Natural killer cell treated with Interleukin-12 subunit alpha and Interleukin-12 subunit beta and Interleukin-15 and Interleukin-18, amount 100 ng/mL, for 72 hours (primary cell): ENCODE measurements at regions not wholly inside any gene's neighbourhood (a gene's known extent, or its start where the extent isn't known, plus 50 kb on each side); places are given as distances from the start of the nearest gene placed in this dataset.
"Not testable (repeated sequence)": the region's sequence is repeated elsewhere in the genome, so short reads cannot be mapped to it uniquely, and the experiment has no call there.

Experiments used
- ATAC-seq, 2 donors: fragments of 150-1000 bp; cut with Tn5 transposase in 1 of 2; sonication (Bioruptor Pico), chemical (Tn5 transposase) in 1 of 2; 2 replicates each; pipeline ENCODE4 v1.10.0; 2021
- DNase-seq: peaks from one replicate; pipeline ENCODE4 v3.0.0; 2022; ENCODE audit warnings: low spot score
- H3K27ac Mint-ChIP-seq, 2 donors: 1 replicate in 1 of 2; 2 replicates in 1 of 2; pipeline ENCODE4 v1.8.0; 2022; ENCODE audit warnings: mixed read lengths in 2 of 2, mild to moderate bottlenecking in 1 of 2, moderate library complexity in 1 of 2
- H3K27me3 Mint-ChIP-seq, 2 donors: 1 replicate in 1 of 2; 2 replicates in 1 of 2; pipeline ENCODE4 v1.8.0; 2022; ENCODE audit warnings: mixed read lengths in 2 of 2
- H3K36me3 Mint-ChIP-seq: one replicate; pipeline ENCODE4 v1.8.0; 2022; ENCODE audit warnings: mixed read lengths
- H3K4me1 Mint-ChIP-seq, 2 donors: 1 replicate in 1 of 2; 2 replicates in 1 of 2; pipeline ENCODE4 v1.8.0; 2022; ENCODE audit warnings: low read depth in 2 of 2, mixed read lengths in 2 of 2, mild to moderate bottlenecking in 1 of 2
- H3K4me3 Mint-ChIP-seq: one replicate; pipeline ENCODE4 v1.8.0; 2022; ENCODE audit warnings: mixed read lengths
- H3K9me3 Mint-ChIP-seq: 2 replicates; pipeline ENCODE4 v1.8.0; 2022; ENCODE audit warnings: mixed read lengths

DNA sequence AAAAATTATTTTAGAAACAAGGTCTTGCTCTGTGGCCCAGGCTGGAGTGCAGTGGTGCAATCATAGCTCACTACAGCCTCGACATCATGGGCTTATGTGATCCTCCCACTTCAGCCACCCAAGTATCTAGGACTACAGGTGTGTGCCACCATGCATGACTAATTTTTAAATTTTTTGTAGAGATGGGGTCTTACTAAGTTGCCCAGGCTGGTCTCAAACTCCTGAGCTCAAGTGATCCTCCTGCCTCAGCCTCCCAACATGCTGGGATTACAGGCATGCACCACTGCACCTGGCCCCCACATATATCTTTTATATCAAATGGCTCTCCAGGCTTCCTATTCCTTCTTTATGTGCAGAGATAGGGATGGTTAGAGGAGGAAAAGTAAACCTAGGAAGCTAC, 91.2 kb upstream of the SVIL start:
- not testable (repeated sequence) for DNase-seq, ATAC-seq, H3K36me3 Mint-ChIP-seq, H3K4me3 Mint-ChIP-seq, H3K9me3 Mint-ChIP-seq, H3K27ac Mint-ChIP-seq, H3K27me3 Mint-ChIP-seq
- peaks cover 5 to 24% of the 10 kb centered on the region in 2 donors for H3K4me1 Mint-ChIP-seq

DNA sequence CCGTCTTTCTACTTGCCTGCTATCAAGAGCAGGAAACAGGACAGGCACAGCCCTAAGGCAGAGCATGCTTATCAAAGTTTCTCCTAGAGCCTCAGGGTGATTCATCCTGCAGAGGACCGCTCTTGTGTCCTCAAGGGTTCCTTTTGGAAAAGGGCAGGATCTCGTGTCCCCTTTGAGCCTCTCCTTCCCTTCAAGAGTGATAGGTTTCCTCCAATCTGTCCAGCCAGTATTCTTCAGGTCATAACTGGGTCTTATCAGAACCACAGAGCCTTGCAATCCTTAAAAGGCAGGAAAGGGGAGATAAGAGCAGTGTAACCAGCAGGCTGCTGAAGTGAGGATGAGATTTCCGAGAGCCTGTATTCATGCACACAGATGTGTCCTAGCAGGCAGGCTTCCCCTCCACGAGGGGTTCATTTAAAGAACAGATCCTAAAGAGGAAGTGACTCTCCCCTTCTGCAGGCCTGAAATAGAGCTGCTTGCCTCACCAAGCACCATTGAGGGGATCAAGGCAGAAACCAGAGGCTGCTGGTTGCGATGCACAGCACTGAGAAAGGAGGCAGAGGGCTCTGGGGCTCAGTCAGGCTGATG, 90.5 kb upstream of the SVIL start:
- no peak overlapping the region for H3K4me3 Mint-ChIP-seq
- no peak overlapping the region for H3K27ac Mint-ChIP-seq

DNA sequence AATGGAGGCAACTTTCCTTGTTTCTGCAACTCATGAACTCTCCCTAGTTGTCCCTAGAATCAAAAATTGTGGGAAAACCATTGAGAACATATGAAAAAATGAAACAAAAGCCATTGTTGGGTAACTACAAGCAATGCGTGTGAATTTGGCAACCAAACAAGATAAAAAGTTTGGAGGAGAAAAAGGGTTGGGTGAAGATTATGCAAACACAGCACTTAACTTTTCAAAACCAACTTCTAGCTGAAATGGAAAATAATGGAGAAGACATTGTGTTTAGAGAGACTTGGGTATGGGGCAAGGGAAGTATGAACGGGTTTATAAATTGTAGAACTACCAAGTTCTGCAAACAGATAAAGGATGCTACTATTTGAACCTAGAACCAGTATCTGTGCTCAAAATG, 89.0 kb upstream of the SVIL start:
- no peaks in the 10 kb centered on the region for H3K27me3 Mint-ChIP-seq
- ATAC-seq (no peak), DNase-seq (no peak)
- peaks cover 6% of the 10 kb centered on the region for H3K9me3 Mint-ChIP-seq
- H3K27ac Mint-ChIP-seq = no peak overlapping the region
- H3K4me3 Mint-ChIP-seq = no peak overlapping the region
- peaks cover 12% of the 10 kb centered on the region for H3K36me3 Mint-ChIP-seq
- peaks cover 5 to 24% of the 10 kb centered on the region in 2 donors for H3K4me1 Mint-ChIP-seq

More for the DNA sequence above, 90.5 kb upstream of the SVIL start:
- DNase-seq (no peak), ATAC-seq (no peak)
- Mint-ChIP-seq H3K36me3 (no peaks in the 10 kb centered on the region), H3K4me1 (peaks cover 5 to 24% of the 10 kb centered on the region in 2 donors), H3K9me3 (no peaks in the 10 kb centered on the region), H3K27me3 (no peaks in the 10 kb centered on the region)

DNA sequence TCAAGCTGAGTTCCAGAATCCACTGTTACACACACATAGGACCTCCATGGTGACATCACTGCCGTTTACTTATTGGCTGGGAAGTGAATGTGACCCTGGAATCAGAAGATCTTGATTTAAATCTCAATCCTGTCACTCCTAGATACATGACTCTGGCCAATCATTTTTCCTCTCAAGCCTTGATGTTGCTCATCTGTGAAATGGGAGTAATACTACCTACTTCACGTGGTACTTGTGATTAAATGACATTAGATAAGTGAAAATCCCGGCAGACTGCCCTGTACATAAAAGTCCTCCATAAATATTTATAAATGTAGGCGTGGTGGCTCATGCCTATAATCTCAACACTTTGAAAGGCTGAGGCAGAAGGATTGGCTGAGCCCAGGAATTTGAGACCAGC, 88.0 kb upstream of the SVIL start:
- no peak for ATAC-seq
- Mint-ChIP-seq H3K9me3 (peaks cover 6% of the 10 kb centered on the region), H3K27ac (no peak overlapping the region), H3K27me3 (no peaks in the 10 kb centered on the region), H3K4me3 (no peak overlapping the region), H3K4me1 (peaks cover 5 to 20% of the 10 kb centered on the region in 2 donors), H3K36me3 (peaks cover 17% of the 10 kb centered on the region)
- DNase-seq = no peak

DNA sequence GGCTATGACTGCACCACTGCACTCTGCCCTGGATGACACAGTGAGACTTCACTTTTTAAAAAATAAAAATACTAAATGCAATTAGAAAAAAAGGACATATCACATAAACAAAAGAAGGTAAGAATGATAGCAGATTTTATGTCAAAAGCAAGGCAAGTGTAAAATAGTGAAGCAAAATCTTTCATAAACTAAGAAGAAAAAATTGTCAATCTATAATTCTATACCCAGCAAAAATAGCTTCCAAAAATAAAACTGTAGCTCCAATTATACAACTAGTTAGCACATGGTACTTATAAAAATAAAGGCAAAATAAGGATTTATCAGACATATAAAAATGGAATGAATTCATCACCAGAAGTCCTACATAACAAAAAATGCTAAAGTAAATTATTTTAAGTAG, 85.4 kb upstream of the SVIL start:
- DNase-seq (no peak), ATAC-seq (no peak)
- peaks cover 17% of the 10 kb centered on the region for H3K36me3 Mint-ChIP-seq
- no peak overlapping the region for H3K4me3 Mint-ChIP-seq
- no peak overlapping the region for H3K27ac Mint-ChIP-seq
- H3K27me3 Mint-ChIP-seq = no peaks in the 10 kb centered on the region
- peaks cover 6% of the 10 kb centered on the region for H3K9me3 Mint-ChIP-seq
- peaks cover 1 to 13% of the 10 kb centered on the region in 2 donors for H3K4me1 Mint-ChIP-seq

DNA sequence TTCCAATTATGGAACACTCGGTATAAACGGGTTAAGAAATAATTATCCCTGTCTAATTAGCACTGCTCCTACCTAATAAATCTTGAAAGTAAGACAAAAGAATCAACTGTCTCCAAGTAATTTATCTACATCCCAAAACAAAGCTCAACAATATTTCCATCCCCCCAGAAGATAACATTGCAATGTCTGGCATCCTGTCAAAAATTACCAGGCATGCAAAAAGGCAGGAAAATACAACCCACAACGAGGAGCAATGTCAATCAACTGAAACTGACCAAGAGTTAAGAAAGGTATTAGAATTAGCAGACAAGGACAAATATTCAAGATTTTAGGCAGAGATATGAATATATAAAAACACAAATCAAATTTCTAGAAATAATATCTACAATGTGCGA, 84.5 kb upstream of the SVIL start:
- Mint-ChIP-seq H3K36me3 (peaks cover 17% of the 10 kb centered on the region), H3K27me3 (no peaks in the 10 kb centered on the region), H3K27ac (no peak overlapping the region), H3K9me3 (peaks cover 6% of the 10 kb centered on the region), H3K4me3 (no peak overlapping the region), H3K4me1 (peaks cover 4 to 15% of the 10 kb centered on the region in 2 donors)
- no peak for DNase-seq
- ATAC-seq = no peak

DNA sequence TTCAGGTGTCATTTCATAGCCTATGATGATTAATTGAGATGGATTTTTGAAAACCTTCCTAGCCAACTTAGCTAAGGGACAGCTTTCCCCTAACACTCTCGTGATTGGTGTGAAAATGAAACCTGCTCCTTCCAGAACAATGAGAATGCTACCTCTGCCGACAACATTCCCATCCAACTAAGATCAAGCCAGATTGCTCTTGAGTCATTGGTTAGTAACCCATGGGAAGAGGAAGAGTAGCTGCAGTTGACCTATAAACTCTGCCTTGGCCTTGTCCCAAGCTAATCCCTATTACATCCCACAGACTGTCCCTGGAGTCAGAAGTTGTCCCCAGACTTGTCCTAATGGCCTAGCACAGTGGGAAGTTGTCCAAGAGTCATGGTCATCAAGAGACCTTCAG, 80.5 kb upstream of the SVIL start:
- peaks cover 17% of the 10 kb centered on the region for H3K36me3 Mint-ChIP-seq
- DNase-seq (no peak), ATAC-seq (no peak)
- H3K4me1 Mint-ChIP-seq = peaks cover 7 to 8% of the 10 kb centered on the region in 2 donors
- H3K27me3 Mint-ChIP-seq = no peaks in the 10 kb centered on the region
- H3K9me3 Mint-ChIP-seq = peaks cover 6% of the 10 kb centered on the region
- no peak overlapping the region for H3K27ac Mint-ChIP-seq
- H3K4me3 Mint-ChIP-seq = no peak overlapping the region

DNA sequence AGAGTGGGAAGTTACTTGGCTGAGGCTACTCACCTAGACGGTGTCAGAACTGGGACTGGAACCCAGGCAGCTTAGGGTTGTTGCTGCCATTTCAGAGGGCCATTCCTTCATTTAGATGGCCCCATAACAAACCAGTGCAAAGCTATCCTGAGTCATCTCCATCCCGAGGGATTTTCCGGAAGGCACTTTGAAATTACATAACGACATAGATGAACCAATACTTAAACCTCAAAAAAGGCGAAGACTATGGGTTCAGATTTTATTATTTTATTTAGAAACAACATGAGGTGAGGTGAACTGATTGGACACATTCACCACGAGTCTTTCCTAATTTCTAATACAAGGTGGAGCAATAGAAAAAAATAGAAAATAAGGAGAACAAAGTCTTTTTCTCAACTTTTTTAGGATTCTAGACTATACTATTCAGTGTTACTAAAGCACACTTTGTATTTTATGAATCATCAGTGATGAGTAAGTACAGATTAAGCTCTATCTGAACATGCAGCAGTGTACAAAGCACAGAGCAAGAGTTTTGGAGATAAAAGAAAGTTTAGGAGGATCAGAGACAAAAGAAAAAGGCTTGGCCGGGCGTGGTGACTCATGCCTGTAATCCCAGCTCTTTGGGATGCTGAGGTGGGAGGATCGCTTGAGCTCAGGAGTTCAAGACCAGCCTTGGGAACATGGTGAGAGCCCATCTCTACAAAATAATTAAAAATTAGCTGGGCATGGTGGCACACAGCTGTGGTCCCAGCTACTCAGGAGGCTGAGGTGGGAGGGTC, 79.5 kb upstream of the SVIL start:
- Mint-ChIP-seq H3K27ac (no peak overlapping the region), H3K4me1 (peaks cover 7 to 8% of the 10 kb centered on the region in 2 donors), H3K36me3 (peaks cover 11% of the 10 kb centered on the region), H3K9me3 (peaks cover 1% of the 10 kb centered on the region), H3K27me3 (no peaks in the 10 kb centered on the region), H3K4me3 (no peak overlapping the region)
- DNase-seq = no peak
- ATAC-seq = no peak

DNA sequence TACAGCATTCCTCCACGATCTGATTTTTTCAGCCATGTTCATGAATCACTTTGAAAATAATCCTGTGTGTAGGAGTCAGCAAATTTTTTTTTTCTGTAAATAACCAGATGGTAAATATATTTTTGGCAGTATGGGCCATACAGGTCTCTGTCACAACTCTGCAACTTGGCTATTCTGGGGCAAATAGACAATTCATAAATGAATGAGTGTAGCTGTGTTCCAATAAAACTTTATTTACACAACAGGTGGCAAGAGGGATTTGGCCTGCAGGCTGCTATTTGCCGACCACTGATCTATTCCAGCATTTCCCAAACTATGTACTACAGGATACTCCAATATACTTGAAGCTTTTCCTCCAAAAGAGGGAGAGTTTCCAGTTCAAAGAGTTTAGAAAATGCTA, 78.7 kb upstream of the SVIL start:
- Mint-ChIP-seq H3K4me3 (no peak overlapping the region), H3K36me3 (peaks cover 3% of the 10 kb centered on the region), H3K4me1 (peaks cover 8 to 12% of the 10 kb centered on the region in 2 donors), H3K27me3 (no peaks in the 10 kb centered on the region), H3K9me3 (no peaks in the 10 kb centered on the region), H3K27ac (no peak overlapping the region)
- no peak for ATAC-seq
- DNase-seq = no peak

DNA sequence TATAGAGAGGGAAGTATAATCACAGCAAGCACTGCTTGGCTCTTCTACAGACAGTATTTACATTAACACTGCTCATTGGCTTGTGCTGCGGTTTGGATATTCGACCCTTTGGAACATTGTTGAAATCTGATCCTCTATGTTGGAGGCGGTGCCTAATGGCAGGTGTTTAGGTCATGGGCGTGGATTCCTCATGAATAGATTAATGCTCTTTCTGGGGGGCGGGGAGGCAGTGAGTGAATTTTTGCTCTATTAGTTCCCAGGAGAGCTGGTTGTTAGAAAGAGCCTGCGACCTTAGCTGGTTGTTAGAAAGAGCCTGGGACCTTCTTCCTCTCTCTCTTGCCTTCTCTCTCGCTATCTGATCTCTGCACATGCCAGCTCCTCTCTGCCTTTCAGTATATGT, 77.3 kb upstream of the SVIL start:
- ATAC-seq (no peak), DNase-seq (no peak)
- H3K27ac Mint-ChIP-seq = no peak overlapping the region
- H3K9me3 Mint-ChIP-seq = no peaks in the 10 kb centered on the region
- no peaks in the 10 kb centered on the region for H3K36me3 Mint-ChIP-seq
- no peaks in the 10 kb centered on the region for H3K27me3 Mint-ChIP-seq
- peaks cover 8 to 14% of the 10 kb centered on the region in 2 donors for H3K4me1 Mint-ChIP-seq
- H3K4me3 Mint-ChIP-seq = no peak overlapping the region

DNA sequence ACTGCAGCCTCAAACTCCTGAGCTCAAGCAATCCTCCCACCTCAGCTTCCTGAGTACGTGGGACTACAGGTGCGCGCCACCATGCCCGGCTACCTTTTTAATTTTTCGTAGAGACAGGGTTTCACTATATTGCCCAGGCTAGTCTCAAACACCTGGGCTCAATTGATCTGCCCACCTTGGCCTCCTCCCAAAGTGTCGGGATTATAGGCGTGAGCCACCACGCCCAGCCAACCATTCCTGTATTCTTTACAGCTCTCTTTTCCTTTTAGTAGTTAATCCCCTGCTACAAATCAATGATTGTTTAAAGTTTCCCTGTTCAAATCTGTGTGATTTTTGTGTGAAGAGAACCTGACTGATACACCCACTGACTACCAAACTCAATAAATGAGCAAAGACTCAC, 75.4 kb upstream of the SVIL start:
- ATAC-seq = no peak
- Mint-ChIP-seq H3K4me1 (peaks cover 8 to 23% of the 10 kb centered on the region in 2 donors), H3K27ac (no peak overlapping the region), H3K4me3 (no peak overlapping the region), H3K36me3 (no peaks in the 10 kb centered on the region), H3K9me3 (no peaks in the 10 kb centered on the region), H3K27me3 (no peaks in the 10 kb centered on the region)
- no peak for DNase-seq

DNA sequence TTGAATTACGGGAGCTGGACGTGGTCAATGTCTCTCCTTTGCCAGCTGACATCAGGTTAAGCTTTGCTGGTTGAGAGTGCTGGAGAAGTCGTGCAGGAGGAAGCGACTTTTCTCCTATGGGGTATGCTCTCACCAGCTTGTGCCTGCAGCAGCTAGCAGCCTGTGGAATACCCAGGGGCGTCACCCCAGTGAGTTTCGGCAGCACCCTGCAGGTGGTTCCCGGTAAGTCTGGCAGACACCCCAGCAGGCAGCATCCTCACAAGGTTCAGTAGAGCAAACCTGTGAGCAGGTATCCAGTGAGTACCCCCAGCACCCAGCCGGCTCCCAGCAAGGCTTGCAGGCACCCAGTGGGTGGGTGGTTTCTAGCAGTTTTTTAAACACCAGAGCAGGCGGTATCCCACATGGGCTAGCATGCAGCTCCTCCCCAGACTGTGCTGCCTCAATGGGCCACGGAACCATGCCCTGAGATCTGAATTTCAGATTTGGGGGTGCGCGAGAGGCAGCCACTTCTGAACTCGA, 74.8 kb upstream of the SVIL start:
- ATAC-seq (no peak), DNase-seq (no peak)
- H3K36me3 Mint-ChIP-seq = no peaks in the 10 kb centered on the region
- H3K4me1 Mint-ChIP-seq = peaks cover 8 to 24% of the 10 kb centered on the region in 2 donors
- no peak overlapping the region for H3K27ac Mint-ChIP-seq
- H3K27me3 Mint-ChIP-seq = no peaks in the 10 kb centered on the region
- H3K4me3 Mint-ChIP-seq = no peak overlapping the region
- no peaks in the 10 kb centered on the region for H3K9me3 Mint-ChIP-seq

DNA sequence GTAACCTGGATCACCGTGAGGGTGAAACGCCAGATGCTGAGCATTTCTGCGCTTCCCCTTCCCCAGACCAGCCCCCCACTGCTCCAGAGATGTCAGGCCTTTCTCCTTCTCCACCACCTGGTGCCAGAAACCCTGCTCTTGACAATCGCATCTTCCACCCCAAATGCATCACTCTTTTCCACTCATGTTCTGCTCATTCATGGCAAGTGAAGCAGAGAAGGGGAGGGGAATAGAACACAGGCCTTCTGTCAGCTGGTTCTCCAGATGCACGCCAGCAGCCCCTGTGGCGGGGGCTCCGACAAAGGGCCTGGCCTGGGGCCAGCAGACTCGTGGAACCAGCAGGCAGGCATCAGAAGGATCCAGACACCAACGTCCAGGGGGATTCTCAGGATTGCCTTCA, 68.5 kb upstream of the SVIL start:
- Mint-ChIP-seq H3K27ac (peak overlapping the region; percentile 73 to 88), H3K9me3 (no peaks in the 10 kb centered on the region), H3K27me3 (no peaks in the 10 kb centered on the region), H3K4me3 (peak overlapping the region; percentile 74), H3K36me3 (no peaks in the 10 kb centered on the region), H3K4me1 (peaks cover 22 to 35% of the 10 kb centered on the region in 2 donors)
- no peak for ATAC-seq
- no peak for DNase-seq

DNA sequence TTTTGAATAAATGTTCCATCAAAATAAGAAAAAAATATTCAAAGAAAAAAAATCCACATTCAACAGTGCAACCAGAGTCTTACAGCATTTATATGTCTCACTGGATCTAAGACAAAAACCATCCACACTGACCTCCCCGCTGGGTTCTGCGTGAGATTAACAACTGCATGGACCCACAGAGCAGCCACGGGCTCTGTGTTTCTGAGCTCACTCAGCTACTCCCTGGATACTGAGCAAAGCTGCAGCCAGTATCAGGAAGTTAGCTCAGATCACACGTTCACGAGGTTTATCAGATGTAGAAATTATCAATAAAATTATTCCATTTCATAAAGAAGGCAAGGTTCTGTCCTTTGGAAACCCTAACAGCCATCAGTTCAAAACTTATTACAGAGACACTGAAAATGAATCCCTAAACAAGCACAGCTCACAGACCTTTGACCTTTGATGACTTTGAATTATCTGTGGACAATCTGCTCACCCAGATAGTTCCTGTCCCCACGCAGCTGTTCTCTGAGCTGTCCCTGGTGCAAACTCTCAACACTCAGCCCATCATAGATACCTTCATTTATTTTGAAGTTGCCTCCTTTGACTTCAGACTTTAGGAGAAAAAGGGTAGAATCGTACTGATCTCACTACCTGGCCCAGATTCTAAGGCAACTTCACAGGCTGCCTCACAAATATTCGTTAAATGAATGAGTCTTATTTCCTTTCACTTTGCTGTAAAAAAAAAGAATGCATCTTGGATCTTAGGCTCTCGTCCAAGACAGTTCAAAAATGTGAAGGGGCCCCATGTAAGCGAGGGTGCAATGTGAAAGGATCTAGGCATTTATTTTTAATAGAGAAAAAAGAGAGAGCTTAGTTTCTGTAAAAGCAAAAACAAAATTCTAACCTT, 67.7 kb upstream of the SVIL start:
- DNase-seq = no peak
- Mint-ChIP-seq H3K36me3 (no peaks in the 10 kb centered on the region), H3K27ac (peak overlapping the region; percentile 73 to 88), H3K9me3 (no peaks in the 10 kb centered on the region), H3K4me1 (peaks cover 22 to 35% of the 10 kb centered on the region in 2 donors), H3K4me3 (peak overlapping the region; percentile 74), H3K27me3 (no peaks in the 10 kb centered on the region)
- peak in 1 of 2 donors; percentile 56 for ATAC-seq
